Loucy (cell line): ENCODE measurements at regions not wholly inside any gene's neighbourhood (a gene's known extent, or its start where the extent isn't known, plus 50 kb on each side); places are given as distances from the start of the nearest gene placed in this dataset.

Experiments used
- CTCF ChIP-seq: fragments of 200-600 bp; sonication (generic); conservative IDR thresholded peaks from 2 replicates; pipeline ENCODE4 v1.5.1; 2014; ENCODE audit warnings: mild to moderate bottlenecking, antibody characterized with exemption, low read length
- EZH2phosphoT487 ChIP-seq: fragments of 200-600 bp; IDR thresholded peaks from 2 replicates; pipeline ENCODE4 v1.6.1; 2018; ENCODE audit warnings: antibody characterized with exemption, mild to moderate bottlenecking, moderate library complexity, borderline replicate concordance

- TF ChIP-seq CTCF (no peak), EZH2phosphoT487 (no peak)
Measured at GRCh38 chr20:56922497-56922896, 293.4 kb downstream of the TFAP2C start.
